ENCODE measurements at regions not wholly inside any gene's neighbourhood (a gene's known extent, or its start where the extent isn't known, plus 50 kb on each side); places are given as distances from the start of the nearest gene placed in this dataset.

GRCh38 chr5:173778152-173778782, 109.9 kb upstream of the CPEB4 start (continued):
- TF ChIP-seq, protein P1, sequence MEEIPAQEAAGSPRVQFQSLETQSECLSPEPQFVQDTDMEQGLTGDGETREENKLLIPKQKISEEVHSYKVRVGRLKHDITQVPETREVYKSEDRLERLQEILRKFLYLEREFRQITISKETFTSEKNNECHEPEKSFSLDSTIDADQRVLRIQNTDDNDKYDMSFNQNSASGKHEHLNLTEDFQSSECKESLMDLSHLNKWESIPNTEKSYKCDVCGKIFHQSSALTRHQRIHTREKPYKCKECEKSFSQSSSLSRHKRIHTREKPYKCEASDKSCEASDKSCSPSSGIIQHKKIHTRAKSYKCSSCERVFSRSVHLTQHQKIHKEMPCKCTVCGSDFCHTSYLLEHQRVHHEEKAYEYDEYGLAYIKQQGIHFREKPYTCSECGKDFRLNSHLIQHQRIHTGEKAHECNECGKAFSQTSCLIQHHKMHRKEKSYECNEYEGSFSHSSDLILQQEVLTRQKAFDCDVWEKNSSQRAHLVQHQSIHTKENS (CRISPR knock-in tag; IDR thresholded peaks at IDR 0.05), result no peak
- 0 out of 2 replicates have a peak, but pooled peaks have one; percentile 17 for TF ChIP-seq ZNF75A (CRISPR knock-in tag; IDR thresholded peaks at IDR 0.05)
- peak; percentile 93 for TF ChIP-seq DMBX1 (CRISPR knock-in tag; IDR thresholded peaks at IDR 0.05; ENCODE audit: borderline replicate concordance)
- TF ChIP-seq PHF20 (IDR thresholded peaks at IDR 0.05; ENCODE audit: partially characterized antibody), result no peak
- TF ChIP-seq ZNF764 (CRISPR knock-in tag; IDR thresholded peaks at IDR 0.05; ENCODE audit: low read depth), result no peak
- TF ChIP-seq NEUROD1 (IDR thresholded peaks at IDR 0.05; ENCODE audit: borderline replicate concordance, low read depth, low read length, partially characterized antibody), result no peak
- no peak for TF ChIP-seq MAFF (IDR thresholded peaks at IDR 0.05; ENCODE audit: low read length)
- TF ChIP-seq NUFIP1 (IDR thresholded peaks at IDR 0.05; ENCODE audit: partially characterized antibody), result no peak
- TF ChIP-seq ZNF354B (CRISPR knock-in tag; IDR thresholded peaks at IDR 0.05), result no peak
- TF ChIP-seq ZNF280B (CRISPR knock-in tag; IDR thresholded peaks at IDR 0.05), result no peak
- no peak for TF ChIP-seq NFATC3 (IDR thresholded peaks at IDR 0.05)
- TF ChIP-seq ZNF609 (CRISPR knock-in tag; IDR thresholded peaks at IDR 0.05; ENCODE audit: borderline replicate concordance), result no peak
- no peak for TF ChIP-seq NR4A1 (CRISPR knock-in tag; IDR thresholded peaks at IDR 0.05)
- peak; percentile 90 for TF ChIP-seq NR4A1 (tag; IDR thresholded peaks at IDR 0.05)
- no peak for TF ChIP-seq SAP30 (IDR thresholded peaks at IDR 0.05; ENCODE audit: borderline replicate concordance, insufficient read depth, low read depth, low read length, poor library complexity, severe bottlenecking)
- TF ChIP-seq CREM (IDR thresholded peaks at IDR 0.05; ENCODE audit: low read depth), result no peak
- TF ChIP-seq CTCF (IDR thresholded peaks at IDR 0.05 in 2 of 3, conservative IDR thresholded peaks at IDR 0.05 in 1 of 3; ENCODE audit: insufficient read depth in 2 of 3, low read depth in 1 of 3, low read length in 3 of 3), result no peak

All from K562 (cell line).